HCT116 (cell line): ENCODE measurements at regions not wholly inside any gene's neighbourhood (a gene's known extent, or its start where the extent isn't known, plus 50 kb on each side); places are given as distances from the start of the nearest gene placed in this dataset.

Experiments
- ATAC-seq: fragments of 200-7000 bp; cut with Tn5 transposase; 2 replicates; pipeline ENCODE4 v1.9.1; 2020; ENCODE audit warnings: mild to moderate bottlenecking, moderate library complexity
- BruUV-seq: library from RNA; stranded (reverse); fragments of 400-500 nt; replicated peaks from 2 replicates; lab custom pipeline; 2021; lab: Mats Ljungman, UMichigan
- CTCF ChIA-PET: fragments of 300-600 bp; sonication (Branson Sonifier 250); formaldehyde crosslinking; loops from one replicate; lab custom pipeline; 2021; ENCODE audit warnings: antibody characterized with exemption; lab: Charles Lee
- POLR2A ChIA-PET: fragments of 300-600, 350-600 bp; sonication (Branson Sonifier 250); formaldehyde crosslinking; loops from one replicate; lab custom pipeline; 2021; ENCODE audit warnings: antibody characterized with exemption; lab: Charles Lee
- RAD21 ChIA-PET, 2 experiments: fragments of 300-600 bp; sonication (Branson Sonifier 250); formaldehyde crosslinking; loops; one replicate each; lab custom pipeline; 2023; ENCODE audit warnings: low total read pairs in 2 of 2; ENCODE audit not compliant: uncharacterized antibody in 2 of 2, unreplicated experiment in 2 of 2, low non-redundant PET in 1 of 2; lab: Charles Lee
- DNase-seq: peaks from one replicate; pipeline ENCODE4 v3.0.0-alpha.2; 2010; ENCODE audit warnings: low read depth, low spot score
- H2AFZ ChIP-seq: fragments of 200-600 bp; shearing (Covaris generic), sonication (generic); 2 replicates; pipeline ENCODE4 v1.6.1; 2017; ENCODE audit warnings: low read depth, mixed run types, mixed read lengths, antibody characterized with exemption, low read length; ENCODE audit not compliant: poor library complexity, severe bottlenecking
- H3K27ac ChIP-seq: 2 replicates; pipeline ENCODE4 v1.5.1; 2012; ENCODE audit warnings: low read depth, low read length
- H3K27me3 ChIP-seq: fragments of 200-600 bp; sonication (generic); 2 replicates; pipeline ENCODE4 v1.6.1; 2016; ENCODE audit warnings: mixed run types, low read length, mixed read lengths; ENCODE audit not compliant: insufficient read depth
- H3K36me3 ChIP-seq, 2 experiments: fragments of 200-500 bp in 1 of 2; fragments of 200-600 bp in 1 of 2; sonication (Bioruptor generic) in 1 of 2; sonication (generic) in 1 of 2; 2 replicates each; pipeline versions ENCODE4 v1.5.1 to v1.6.1; 2014 to 2016; ENCODE audit warnings: low read length in 2 of 2, inconsistent platforms in 1 of 2, mixed read lengths in 1 of 2, mixed run types in 1 of 2; ENCODE audit not compliant: insufficient read depth in 2 of 2, control insufficient read depth in 1 of 2
- H3K4me1 ChIP-seq, 2 experiments: fragments of 200-600 bp in 1 of 2; sonication (generic) in 1 of 2; 2 replicates each; pipeline versions ENCODE4 v1.5.1 to v1.6.1; 2012 to 2017; ENCODE audit warnings: low read length in 2 of 2, inconsistent platforms in 1 of 2, mild to moderate bottlenecking in 1 of 2, mixed read lengths in 1 of 2, mixed run types in 1 of 2, moderate library complexity in 1 of 2; ENCODE audit not compliant: insufficient read depth in 2 of 2, control insufficient read depth in 1 of 2
- H3K4me2 ChIP-seq: fragments of 200-600 bp; sonication (generic); 2 replicates; pipeline ENCODE4 v1.6.1; 2017; ENCODE audit warnings: mixed run types, low read length, mixed read lengths
- H3K4me3 ChIP-seq, 2 experiments: fragments of 200-600 bp in 1 of 2; sonication (generic) in 1 of 2; replicated peaks in 1 of 2; 2 replicates each; pipeline ENCODE4 v1.5.1; 2011 to 2016; ENCODE audit warnings: low read length in 2 of 2, control low read depth in 1 of 2, low read depth in 1 of 2, mild to moderate bottlenecking in 1 of 2, mixed read lengths in 1 of 2, mixed run types in 1 of 2
- H3K79me2 ChIP-seq: fragments of 200-600 bp; sonication (generic); 2 replicates; pipeline ENCODE4 v1.6.1; 2017; ENCODE audit warnings: mild to moderate bottlenecking, mixed run types, low read length, moderate library complexity, mixed read lengths; ENCODE audit not compliant: insufficient read depth
- H3K9ac ChIP-seq: fragments of 200-600 bp; sonication (generic); 2 replicates; pipeline ENCODE4 v1.6.1; 2016; ENCODE audit warnings: low read length, mixed read lengths
- H3K9me2 ChIP-seq: fragments of 200-600 bp; sonication (generic), shearing (Covaris generic); 2 replicates; pipeline ENCODE4 v1.6.1; 2017; ENCODE audit warnings: mixed run types, mild to moderate bottlenecking, moderate library complexity; ENCODE audit not compliant: insufficient read depth
- H3K9me3 ChIP-seq, 2 experiments: fragments of 200-500 bp in 1 of 2; fragments of 200-600 bp in 1 of 2; sonication (Bioruptor generic) in 1 of 2; sonication (generic) in 1 of 2; 2 replicates each; pipeline ENCODE4 v1.6.1; 2014 to 2017; ENCODE audit warnings: low read length in 2 of 2, mixed read lengths in 2 of 2, inconsistent platforms in 1 of 2, low read depth in 1 of 2, mild to moderate bottlenecking in 1 of 2, mixed run types in 1 of 2, moderate library complexity in 1 of 2; ENCODE audit not compliant: control insufficient read depth in 1 of 2, insufficient read depth in 1 of 2
- H4K20me1 ChIP-seq: fragments of 200-600 bp; sonication (generic), shearing (Covaris generic); 2 replicates; pipeline ENCODE4 v1.6.1; 2017; ENCODE audit warnings: mixed run types, mild to moderate bottlenecking, moderate library complexity; ENCODE audit not compliant: insufficient read depth
- ATF3 ChIP-seq: IDR thresholded peaks from 2 replicates; pipeline ENCODE4 v1.6.1; 2012
- CBX3 ChIP-seq: IDR thresholded peaks from 2 replicates; pipeline ENCODE4 v1.6.1; 2012; ENCODE audit warnings: low read depth
- CTCF ChIP-seq, 3 experiments: fragments of 200-600 bp in 1 of 3; sonication (generic) in 1 of 3; IDR thresholded peaks in 2 of 3; conservative IDR thresholded peaks in 1 of 3; 2 replicates each; pipeline ENCODE4 v1.5.1; 2012 to 2017; ENCODE audit warnings: low read depth in 2 of 3, low read length in 2 of 3, antibody characterized with exemption in 1 of 3, borderline replicate concordance in 1 of 3, control low read depth in 1 of 3, mild to moderate bottlenecking in 1 of 3, mixed read lengths in 1 of 3, mixed run types in 1 of 3, moderate library complexity in 1 of 3; ENCODE audit not compliant: insufficient read depth in 1 of 3
- EGR1 ChIP-seq: IDR thresholded peaks from 2 replicates; pipeline ENCODE4 v1.6.1; 2012; ENCODE audit warnings: low read depth
- EZH2 ChIP-seq: fragments of 200-600 bp; sonication (generic); IDR thresholded peaks from 2 replicates; pipeline ENCODE4 v1.6.1; 2017; ENCODE audit warnings: antibody characterized with exemption, mixed run types
- EZH2phosphoT487 ChIP-seq: fragments of 200-600 bp; IDR thresholded peaks from 2 replicates; pipeline ENCODE4 v1.6.1; 2018; ENCODE audit warnings: antibody characterized with exemption, borderline replicate concordance
- FOSL1 ChIP-seq: IDR thresholded peaks from 2 replicates; pipeline ENCODE4 v1.6.1; 2012; ENCODE audit warnings: low read depth
- JUND ChIP-seq: IDR thresholded peaks from 2 replicates; pipeline ENCODE4 v1.6.1; 2012
- MAX ChIP-seq: IDR thresholded peaks from 2 replicates; pipeline ENCODE4 v1.6.1; 2012
- RAD21 ChIP-seq: IDR thresholded peaks from 2 replicates; pipeline ENCODE4 v1.6.1; 2012; ENCODE audit warnings: low read depth, mild to moderate bottlenecking
- SIN3A ChIP-seq: IDR thresholded peaks from 2 replicates; pipeline ENCODE4 v1.6.1; 2012; ENCODE audit warnings: low read depth
- SP1 ChIP-seq: IDR thresholded peaks from 2 replicates; pipeline ENCODE4 v1.6.1; 2012; ENCODE audit warnings: low read depth
- SRF ChIP-seq: IDR thresholded peaks from 2 replicates; pipeline ENCODE4 v1.6.1; 2012; ENCODE audit warnings: low read depth
- YY1 ChIP-seq: IDR thresholded peaks from 2 replicates; pipeline ENCODE4 v1.6.1; 2011; ENCODE audit warnings: low read length, low read depth, moderate library complexity, mild to moderate bottlenecking; ENCODE audit not compliant: insufficient replicate concordance; ENCODE audit errors: extremely low read depth
- ZFX ChIP-seq: fragments of 450-650 bp; IDR thresholded peaks from 2 replicates; pipeline ENCODE4 v1.6.1; 2017
- intact Hi-C: fragments of 100-400 bp; cut with micrococcal nuclease; formaldehyde crosslinking; loops from 2 replicates; pipeline ENCODE4 v1.10.0; 2022
- TF ChIP-seq, protein P1 (sequence below): IDR thresholded peaks from 2 replicates; pipeline ENCODE4 v1.6.1; 2011; ENCODE audit warnings: mild to moderate bottlenecking, low read length, moderate library complexity; ENCODE audit not compliant: insufficient replicate concordance; ENCODE audit errors: extremely low read depth

DNA sequence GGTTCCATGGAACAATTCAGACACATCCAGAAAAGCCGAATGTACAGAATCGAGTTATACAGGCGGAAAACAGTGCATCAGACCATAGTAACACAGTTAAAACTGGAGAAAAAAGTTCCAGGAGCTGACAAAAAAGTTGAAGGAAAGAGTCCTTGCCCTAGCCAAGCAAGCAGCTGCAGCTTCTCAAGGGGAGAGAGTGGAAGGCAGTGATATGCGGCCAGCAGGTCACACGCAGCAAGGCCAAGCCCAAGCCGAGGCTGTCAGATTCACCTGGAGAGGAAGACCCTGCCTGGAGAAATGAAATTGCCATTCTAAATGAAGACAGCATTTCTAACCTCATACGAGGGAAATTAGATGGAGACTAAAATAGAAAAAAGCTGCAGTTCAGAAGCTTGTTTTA, 55.8 kb downstream of the RGS12 start:
- Histone ChIP-seq H3K27me3 (no peaks in the 10 kb centered on the region), H2AFZ (no peak overlapping the region), H4K20me1 (no peaks in the 10 kb centered on the region), H3K9me2 (no peaks in the 10 kb centered on the region), H3K4me2 (no peak overlapping the region), H3K36me3 (no peaks in the 10 kb centered on the region), H3K4me3 (no peak overlapping the region), H3K4me1 (no peaks in the 10 kb centered on the region), H3K9me3 (no peaks in the 10 kb centered on the region), H3K79me2 (no peaks in the 10 kb centered on the region), H3K27ac (no peak overlapping the region), H3K9ac (no peak overlapping the region)
- ATAC-seq (no peak), DNase-seq (no peak)
- CTCF ChIA-PET: interaction anchor here (1.3 kb wide), 1 partner anchor 103 kb away, joined by 3 read pairs; no protein-coding TSS in a partner anchor
- intact Hi-C loops: loop anchor here (10.0 kb wide), 1 partner anchor 536 kb away; no protein-coding TSS in a partner anchor
- BruUV-seq: no TSS peak
- RAD21 ChIA-PET: no interaction called here
- POLR2A ChIA-PET: no interaction called here
- no peak for TF ChIP-seq SP1
- no peak for TF ChIP-seq EZH2phosphoT487

GRCh38 chr4:3349116-3349515, 56.3 kb downstream of the RGS12 start:
- no TSS peak for BruUV-seq
- no peaks in the 10 kb centered on the region for H3K9me3 ChIP-seq
- DNase-seq (no peak), ATAC-seq (no peak)
- H2AFZ ChIP-seq: no peak overlapping the region
- no peaks in the 10 kb centered on the region for H3K36me3 ChIP-seq
- H3K4me2 ChIP-seq: no peak overlapping the region
- intact Hi-C loops: loop anchor here (10.0 kb wide), 1 partner anchor 536 kb away; no protein-coding TSS in a partner anchor
- RAD21 ChIA-PET: no interaction called here
- POLR2A ChIA-PET: no interaction called here
- no peaks in the 10 kb centered on the region for H3K4me1 ChIP-seq
- H3K4me3 ChIP-seq: no peak overlapping the region
- CTCF ChIA-PET: interaction anchor here (1.3 kb wide), 1 partner anchor 103 kb away, joined by 3 read pairs; no protein-coding TSS in a partner anchor
- H3K27ac ChIP-seq: no peak overlapping the region
- no peak overlapping the region for H3K9ac ChIP-seq
- no peaks in the 10 kb centered on the region for H4K20me1 ChIP-seq
- no peaks in the 10 kb centered on the region for H3K79me2 ChIP-seq
- H3K27me3 ChIP-seq: no peaks in the 10 kb centered on the region
- H3K9me2 ChIP-seq: no peaks in the 10 kb centered on the region
- TF ChIP-seq, protein P1, sequence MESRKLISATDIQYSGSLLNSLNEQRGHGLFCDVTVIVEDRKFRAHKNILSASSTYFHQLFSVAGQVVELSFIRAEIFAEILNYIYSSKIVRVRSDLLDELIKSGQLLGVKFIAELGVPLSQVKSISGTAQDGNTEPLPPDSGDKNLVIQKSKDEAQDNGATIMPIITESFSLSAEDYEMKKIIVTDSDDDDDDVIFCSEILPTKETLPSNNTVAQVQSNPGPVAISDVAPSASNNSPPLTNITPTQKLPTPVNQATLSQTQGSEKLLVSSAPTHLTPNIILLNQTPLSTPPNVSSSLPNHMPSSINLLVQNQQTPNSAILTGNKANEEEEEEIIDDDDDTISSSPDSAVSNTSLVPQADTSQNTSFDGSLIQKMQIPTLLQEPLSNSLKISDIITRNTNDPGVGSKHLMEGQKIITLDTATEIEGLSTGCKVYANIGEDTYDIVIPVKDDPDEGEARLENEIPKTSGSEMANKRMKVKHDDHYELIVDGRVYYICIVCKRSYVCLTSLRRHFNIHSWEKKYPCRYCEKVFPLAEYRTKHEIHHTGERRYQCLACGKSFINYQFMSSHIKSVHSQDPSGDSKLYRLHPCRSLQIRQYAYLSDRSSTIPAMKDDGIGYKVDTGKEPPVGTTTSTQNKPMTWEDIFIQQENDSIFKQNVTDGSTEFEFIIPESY: no peak
- no peak for TF ChIP-seq CBX3
- no peak for TF ChIP-seq ZFX
- TF ChIP-seq EZH2phosphoT487: no peak
- TF ChIP-seq EZH2: no peak
- TF ChIP-seq RAD21: no peak
- no peak for TF ChIP-seq SRF
- TF ChIP-seq MAX: no peak
- no peak for TF ChIP-seq ATF3
- no peak for TF ChIP-seq EGR1
- no peak for TF ChIP-seq SP1
- TF ChIP-seq JUND: no peak
- no peak for TF ChIP-seq CTCF (IDR thresholded peaks at IDR 0.05 in 2 of 3, conservative IDR thresholded peaks at IDR 0.05 in 1 of 3; ENCODE audit: borderline replicate concordance in 1 of 3, insufficient read depth in 1 of 3, low read depth in 2 of 3, low read length in 2 of 3)
- TF ChIP-seq SIN3A: no peak
- no peak for TF ChIP-seq YY1
- TF ChIP-seq FOSL1: no peak
